Renal cortex interstitium (tissue), 11 donors: ENCODE measurements at regions not wholly inside any gene's neighbourhood (a gene's known extent, or its start where the extent isn't known, plus 50 kb on each side); places are given as distances from the start of the nearest gene placed in this dataset.
"Not testable (repeated sequence)": the region's sequence is repeated elsewhere in the genome, so short reads cannot be mapped to it uniquely, and the experiment has no call there.

ENCODE experiments used
- DNase-seq, 11 donors: peaks; one replicate each; pipeline ENCODE4 v3.0.0-alpha.2; 2013; ENCODE audit warnings: low read depth in 9 of 11, low spot score in 4 of 11; ENCODE audit errors: extremely low read depth in 1 of 11

DNA sequence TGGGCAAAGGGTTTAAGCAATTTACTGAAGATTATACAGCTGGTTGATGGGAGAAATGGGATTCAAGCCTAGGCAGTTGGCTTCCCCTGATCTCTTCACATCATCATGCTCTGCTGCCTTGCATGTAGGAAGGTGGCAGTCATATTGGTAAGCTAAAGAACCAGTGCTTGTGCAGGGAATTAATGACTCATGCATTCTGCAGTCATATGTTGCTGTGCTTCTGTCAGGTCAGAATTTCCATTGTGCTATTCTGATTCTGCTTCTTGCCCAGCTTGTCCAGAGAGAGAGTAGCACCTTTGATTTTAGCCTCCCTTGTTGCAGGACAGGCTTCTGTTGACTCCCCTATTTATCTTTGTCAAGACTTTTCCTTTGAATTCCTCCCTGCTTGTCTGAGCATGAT, 114.0 kb upstream of the IKBKE start:
- not testable (repeated sequence) for DNase-seq

DNA sequence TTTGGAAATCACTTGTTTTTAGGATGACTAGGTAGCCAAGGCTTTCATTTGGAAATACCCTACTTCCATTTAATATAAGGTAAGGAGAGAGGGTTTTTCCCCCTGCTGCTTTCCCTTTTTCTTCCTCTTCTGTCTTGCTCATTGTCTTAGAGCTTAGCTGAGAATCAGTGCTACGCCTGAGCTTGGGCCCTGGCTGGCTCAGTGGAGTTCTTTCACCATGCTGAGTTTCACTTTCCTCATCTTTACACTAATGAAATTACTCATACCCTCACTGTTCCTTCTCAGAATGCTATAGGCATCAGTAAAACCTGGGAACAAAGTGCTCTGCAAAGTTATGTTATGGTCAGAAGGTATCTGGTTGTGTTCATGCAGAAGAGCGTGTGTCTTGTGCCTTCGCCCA, 112.3 kb upstream of the IKBKE start:
- DNase-seq: not testable (repeated sequence)

DNA sequence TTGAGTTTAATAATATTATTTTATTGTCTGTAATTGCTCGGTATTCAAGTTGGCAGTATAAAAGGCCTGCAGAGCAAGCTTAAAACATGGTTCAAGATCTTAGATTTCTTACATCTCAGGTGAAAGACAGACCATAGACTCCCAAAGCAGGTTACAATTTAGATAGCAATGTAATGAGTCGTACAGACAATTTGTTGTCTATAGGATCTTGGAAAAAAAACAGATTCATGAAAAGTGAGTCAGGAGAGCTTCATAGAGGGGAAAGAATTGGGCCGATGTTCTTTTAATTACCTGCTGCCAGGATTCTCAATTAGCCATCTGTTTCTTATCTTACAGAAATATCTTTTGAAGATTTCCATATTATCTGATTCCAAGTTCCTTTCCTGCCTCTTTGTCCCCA, 111.5 kb upstream of the IKBKE start:
- DNase-seq: not testable (repeated sequence)

DNA sequence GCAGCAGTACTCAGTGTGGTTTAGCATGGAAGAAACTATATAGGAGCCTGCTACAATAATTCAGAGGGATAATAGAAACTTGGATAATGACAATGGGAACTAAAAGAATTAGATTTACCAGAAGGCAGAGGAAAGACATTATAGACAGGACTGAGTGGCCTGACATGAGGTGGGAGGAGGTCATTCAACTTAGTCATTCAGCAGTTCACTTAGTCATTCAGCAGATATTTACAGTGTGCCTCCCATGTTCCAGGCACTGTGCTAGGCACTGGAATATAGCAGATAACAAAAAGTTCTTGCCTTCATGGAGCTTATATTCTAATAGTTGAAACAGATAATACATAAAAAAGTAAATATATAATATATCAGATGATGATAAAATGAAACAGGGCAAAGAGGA, 110.9 kb upstream of the IKBKE start:
- DNase-seq: not testable (repeated sequence)

DNA sequence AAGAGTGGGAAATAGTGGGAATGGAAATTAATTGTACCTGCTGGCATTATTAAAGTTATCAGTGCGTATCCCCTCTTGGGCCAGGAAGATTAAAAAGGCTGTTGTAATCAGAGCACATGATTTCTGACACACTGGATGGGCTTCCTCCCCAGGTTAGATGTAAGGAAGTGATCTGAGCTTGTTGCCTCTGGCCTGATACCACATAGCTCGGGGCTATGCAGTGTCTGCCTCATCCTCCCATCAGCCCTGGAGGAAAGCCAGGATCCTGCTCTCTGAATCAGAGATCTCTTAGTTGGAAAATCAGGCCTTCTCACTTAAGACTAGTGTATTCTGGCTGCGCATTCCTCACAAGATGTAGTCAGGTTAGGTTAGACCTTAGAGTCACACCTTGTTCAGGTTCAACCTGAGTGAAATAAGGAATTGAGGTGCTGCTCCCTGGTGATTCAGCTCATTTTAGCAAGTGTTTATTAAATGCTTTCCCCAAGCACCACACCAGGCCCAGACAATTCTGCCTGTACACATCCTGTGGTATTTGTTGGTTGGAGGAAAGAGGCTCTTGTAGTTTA, 108.2 kb upstream of the IKBKE start:
- not testable (repeated sequence) for DNase-seq

DNA sequence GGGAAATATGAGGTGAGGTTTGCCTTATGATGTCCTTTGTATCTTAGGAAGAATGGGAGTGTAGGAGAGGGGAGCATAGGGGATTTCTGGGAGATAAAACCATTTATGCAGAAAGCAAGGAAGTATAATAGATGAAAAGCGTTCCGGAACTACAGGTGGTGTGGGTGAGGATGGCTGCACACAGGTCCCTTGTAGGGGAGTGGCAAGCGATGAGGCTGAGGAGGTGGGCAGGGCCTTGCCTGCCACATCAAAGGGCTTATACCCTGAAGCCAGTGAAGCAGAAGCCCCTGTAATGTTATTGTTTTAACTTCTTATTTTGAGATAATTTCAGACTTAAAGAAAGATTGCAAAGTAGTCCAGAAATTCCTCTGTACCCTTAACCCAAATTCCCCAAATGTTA, 107.3 kb upstream of the IKBKE start:
- not testable (repeated sequence) for DNase-seq

DNA sequence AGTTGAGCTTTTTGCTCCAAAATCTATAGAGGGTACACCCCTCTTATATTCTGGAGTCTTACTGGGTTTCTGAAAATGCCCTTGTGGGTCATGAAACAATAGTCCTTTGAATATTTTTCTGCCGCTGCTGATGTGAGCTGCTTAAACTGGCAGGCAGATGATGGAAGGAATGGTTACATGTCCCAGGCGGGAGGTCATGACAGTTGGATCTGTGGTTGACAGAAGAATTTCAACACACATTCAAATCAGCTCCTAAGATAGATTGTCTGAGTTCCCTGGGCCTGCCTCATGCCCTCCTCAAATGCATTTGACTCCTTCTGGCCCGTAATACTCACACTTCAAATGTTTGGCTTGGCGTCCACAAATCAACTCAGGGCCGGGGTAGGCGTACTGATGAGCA, 105.0 kb upstream of the IKBKE start:
- DNase-seq: not testable (repeated sequence)

DNA sequence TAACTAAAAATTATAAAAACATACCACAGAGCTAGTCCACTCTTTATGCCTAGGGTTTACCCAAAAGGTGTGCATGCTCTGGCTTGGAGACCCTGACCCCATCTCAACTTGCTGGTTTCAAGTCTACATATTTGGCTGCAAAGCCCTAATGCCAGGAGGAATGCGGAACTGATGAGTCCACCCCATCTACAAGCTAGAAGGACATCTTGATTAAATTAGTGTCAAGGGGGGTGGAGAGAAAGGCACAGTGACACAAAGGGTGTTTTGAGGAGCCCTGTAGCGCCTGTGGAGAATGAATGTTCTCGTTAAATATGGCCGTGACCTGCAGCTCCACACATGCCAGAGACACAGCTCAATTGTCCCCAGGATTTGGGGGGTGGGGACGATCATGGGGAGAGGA, 104.1 kb upstream of the IKBKE start:
- DNase-seq: not testable (repeated sequence)

DNA sequence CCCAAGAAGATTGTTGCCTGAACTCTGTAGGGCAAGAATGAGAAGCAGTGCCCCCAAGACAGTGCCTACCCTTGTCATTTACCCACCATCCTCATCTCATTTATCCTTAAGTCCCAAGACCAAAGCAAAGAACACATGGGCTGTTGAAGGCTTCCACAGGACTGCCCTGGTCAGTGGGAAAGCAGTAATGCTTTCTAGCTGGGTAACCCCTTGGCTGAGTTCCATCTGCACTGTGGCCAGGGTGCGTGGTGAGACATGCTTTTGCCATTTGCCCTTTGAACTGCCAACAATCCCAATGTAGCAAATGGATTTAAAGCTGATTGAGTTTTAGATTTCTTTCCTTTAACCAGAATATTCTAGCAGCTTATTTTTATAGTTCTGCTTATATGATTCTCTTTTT, 103.5 kb upstream of the IKBKE start:
- DNase-seq: not testable (repeated sequence)

DNA sequence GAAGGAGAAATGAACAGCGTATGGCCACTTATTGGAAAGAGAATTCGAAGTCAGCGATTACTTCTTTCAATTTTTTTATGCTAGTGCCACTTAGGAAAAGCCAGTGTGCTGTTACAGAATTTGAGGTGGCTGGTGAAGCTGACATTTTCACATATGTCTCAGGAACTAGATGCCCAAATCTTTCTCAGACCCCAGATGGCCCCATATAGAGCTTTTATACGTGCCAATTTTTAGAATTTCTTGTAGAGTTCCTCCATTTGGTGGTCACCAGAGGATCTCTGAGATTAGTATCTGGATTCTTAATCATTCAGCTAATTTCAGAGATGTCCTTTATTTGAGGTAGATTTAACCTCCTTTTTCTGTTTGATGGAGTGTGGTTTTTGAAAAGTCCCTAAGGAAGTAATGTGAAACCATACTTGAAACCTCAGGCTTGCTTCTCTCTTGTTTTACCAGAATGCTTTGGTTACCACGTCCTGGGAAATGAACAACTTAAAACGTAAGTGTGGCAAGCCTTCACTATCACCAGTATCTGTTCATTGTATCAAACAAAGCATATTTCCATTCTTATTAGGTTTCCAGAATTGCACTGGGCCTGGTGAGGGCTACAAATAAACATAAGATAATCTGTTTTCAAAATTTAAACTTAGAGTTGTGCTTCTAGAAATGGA, 102.2 kb upstream of the IKBKE start:
- DNase-seq: not testable (repeated sequence)

DNA sequence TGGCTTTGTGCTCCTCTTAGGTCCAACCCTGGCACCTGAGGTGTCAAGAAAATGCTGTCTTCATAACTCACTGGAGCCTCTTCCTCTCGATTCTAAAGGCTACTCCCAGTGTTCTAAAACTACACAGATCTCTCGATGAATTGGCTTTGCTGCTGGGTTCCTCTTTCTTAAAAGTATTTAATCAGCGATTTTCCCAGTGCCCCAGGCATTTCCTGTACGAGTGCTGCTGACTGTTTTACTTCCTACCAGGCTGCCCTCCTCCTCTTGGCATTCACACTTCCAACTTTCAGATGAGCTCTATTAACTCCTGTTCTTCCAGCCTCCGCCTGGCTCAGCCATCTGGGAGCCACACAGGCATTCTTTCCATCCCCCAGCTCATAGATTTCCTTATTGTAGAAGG, 95.6 kb upstream of the IKBKE start:
- not testable (repeated sequence) for DNase-seq

DNA sequence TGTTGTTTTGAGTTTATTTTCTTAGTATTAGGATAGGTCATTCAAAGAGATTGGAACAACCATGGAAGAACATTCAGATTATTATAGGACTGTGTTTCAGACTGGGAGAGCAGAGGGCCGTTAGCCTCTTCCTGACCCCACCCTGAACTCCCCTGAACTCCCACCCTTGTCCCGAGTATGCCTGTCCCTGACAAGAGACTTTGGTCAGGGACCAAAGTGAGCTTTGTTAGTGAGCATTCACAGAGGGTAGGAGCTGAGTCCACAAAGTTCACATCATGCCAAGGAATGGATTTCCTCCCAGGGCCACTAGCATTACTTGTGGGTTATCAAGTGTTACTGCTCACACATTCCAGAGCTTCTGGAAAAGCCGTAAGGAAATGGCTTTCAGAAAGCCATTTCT, 94.7 kb upstream of the IKBKE start:
- DNase-seq: not testable (repeated sequence)

DNA sequence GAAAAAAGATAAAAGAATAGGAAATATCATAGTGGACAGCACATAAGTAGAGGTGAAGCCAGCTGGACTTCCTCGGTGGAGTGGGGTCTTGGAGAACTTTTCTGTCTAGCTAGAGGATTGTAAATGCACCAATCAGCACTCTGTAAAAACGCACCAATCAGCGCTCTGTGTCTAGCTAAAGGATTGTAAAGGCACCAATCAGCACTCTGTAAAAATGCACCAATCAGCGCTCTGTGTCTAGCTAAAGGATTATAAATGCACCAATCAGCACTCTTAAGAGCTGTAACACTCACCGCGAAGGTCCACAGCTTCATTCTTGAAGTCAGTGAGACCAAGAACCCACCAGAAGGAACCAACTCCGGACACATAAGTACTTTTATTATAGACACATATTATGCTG, 91.8 kb upstream of the IKBKE start:
- not testable (repeated sequence) for DNase-seq

DNA sequence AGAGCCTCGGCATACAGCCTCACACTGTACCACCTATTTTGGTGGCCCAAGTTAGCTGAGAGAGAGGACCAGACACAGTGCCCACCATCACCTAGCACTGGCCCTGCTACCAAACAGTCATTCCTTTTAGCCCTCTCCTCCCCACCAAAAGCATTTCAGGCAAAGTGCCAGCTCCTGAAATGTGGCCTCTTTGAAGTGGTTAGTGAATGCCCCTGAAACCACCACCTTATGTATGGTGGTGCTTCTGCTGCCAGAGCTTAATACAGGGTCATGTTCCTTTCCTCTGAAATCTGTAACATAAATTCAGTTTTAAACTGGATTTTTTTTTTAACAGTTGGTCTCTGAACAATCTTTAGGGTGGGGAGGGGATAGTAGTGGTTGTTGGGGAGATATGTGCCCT, 91.0 kb upstream of the IKBKE start:
- not testable (repeated sequence) for DNase-seq

DNA sequence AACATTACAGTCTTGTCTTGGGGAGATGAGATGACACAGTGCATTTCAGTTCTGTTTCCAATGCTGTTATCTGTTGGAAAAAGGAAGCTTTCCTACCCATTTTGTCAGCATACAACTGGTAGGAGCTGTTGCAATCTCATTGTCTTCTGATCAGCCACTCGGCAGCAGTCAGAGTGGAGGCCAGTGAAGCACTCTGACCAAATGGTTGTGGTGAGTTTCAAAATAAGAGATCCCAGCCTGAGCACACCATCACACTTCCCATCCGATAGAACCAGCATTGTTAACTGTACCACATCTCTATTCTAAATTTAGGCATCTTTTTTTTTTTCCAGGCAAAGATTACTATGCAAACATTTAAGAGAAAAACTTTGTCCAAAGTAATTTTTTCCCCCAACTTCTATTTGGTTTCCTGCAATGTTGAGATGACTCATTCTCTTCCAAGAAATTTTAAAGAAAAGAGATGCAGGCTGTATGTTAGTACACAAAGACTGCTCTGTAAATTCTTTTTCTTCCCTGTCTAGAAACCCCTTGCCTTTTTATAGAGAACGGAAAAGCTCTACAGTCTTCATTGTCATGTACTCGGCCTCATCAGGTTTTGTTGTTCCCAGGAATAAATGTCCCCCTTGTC, 90.0 kb upstream of the IKBKE start:
- not testable (repeated sequence) for DNase-seq

DNA sequence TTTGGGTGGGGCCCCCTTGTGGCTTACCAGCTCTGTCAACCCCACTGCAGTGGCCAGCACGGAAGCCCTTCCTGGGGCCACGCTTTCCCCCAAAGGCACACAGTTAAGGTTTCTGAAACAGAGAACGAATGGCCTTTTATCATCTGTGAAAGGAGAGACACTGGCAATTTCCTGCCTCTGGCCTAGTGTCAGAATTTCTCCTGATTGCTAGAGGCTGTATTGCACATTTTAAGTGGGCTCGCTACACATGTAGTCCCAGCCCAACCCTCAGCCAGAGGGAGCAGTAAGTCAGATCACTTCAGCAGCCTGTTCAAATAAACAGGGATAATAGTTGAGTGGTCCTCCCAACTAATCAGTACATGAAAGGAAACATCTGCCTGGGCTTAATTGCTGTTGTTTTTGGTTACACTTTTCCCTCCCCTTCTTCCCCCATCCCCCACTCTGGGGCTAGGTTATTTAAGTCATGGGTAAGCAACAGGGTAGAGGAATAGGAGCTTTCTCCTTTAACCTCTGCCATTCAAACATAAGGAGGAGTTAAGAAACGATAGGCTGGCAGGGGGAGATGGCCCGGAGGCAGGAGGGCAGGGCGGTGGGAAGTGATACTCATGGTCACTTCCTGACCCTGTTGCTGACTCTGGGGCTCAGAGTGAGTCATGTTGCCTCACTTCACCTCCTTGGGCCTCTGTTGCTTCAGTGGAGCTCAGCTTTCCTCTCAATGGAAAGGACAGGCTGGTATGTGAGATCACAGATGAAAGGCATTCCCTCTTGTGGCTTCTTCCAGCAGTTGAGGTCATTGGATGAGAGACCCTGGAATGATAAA, 89.3 kb upstream of the IKBKE start:
- DNase-seq: peak in 10 of 11 donors; percentile 8 to 60 (median 28)

DNA sequence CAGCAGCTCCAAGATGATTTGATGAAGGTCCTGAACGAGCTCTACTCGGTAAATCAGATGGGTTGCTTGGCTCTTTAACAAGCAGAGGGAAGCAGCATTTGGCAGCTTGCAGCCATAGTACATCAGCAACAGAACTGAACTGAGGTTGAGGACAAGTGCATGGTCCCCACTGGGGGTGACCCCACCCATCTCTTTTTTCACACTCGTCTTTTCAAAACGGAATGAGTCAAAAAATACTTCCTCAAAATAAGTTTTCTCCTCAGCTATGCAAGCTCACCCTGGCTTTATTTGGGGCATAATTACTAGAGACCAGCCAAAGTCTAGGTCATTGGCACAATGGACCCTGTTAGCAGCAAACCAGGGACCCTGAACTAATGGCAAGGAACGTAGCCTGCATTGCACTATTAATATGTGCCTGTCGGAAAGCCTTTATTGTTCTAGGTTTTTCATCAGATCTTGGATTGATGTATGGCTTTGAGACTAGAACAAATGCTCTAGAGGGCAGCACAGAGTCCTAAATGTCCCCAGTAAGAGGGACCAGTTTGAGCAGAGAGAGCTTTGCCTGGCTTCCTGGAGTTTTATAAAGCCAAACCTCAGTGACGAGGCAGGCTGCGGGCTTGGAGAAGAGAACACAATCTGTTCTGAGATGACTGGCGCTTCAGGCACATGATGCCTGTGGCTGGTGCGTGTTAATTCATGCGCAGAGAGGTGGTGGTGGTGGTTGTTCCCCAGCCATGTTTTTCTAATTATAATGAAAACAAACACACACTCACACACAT, 86.1 kb upstream of the IKBKE start:
- DNase-seq: not testable (repeated sequence)

DNA sequence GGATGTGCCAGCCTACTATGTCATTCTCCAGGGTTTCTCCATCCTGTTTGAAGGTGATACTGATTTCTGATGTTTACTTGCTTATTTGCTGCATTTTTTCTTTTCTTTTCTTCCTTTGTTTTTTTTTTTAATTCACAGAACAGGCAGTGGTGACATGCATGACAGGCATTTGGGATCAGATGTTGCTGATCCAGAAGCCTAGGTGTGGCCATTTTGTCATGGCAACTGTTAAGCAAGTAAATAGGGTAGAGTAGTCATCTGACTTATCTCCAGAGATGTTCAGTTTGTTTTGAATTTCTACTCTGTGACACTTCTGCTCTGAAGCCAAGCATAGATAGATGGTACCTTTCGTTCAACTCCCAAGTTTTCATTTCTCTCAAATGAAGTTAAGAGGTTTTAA, 85.4 kb upstream of the IKBKE start:
- DNase-seq: not testable (repeated sequence)

DNA sequence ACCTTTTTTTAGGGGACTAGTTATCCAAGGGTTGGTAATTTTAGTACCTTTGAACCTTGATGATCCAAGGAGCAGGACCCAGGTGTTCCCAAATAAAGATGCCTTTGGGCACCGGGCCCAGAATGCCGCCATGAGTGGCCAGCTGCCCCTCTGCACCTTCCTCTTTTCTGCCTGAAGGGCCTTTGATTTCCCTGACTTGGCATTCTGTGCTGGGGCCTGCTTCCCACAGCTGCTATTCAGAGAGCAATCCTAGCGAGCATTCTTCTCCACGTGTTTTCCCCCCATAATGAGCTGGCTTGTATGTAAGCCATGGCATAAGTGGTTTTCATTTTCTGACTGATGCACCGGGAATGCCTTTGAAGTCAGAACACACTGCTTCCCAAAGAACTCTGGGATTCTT, 82.6 kb upstream of the IKBKE start:
- DNase-seq: not testable (repeated sequence)
